GM18498 (cell line): ENCODE measurements at regions not wholly inside any gene's neighbourhood (a gene's known extent, or its start where the extent isn't known, plus 50 kb on each side); places are given as distances from the start of the nearest gene placed in this dataset.
"Not testable (repeated sequence)": the region's sequence is repeated elsewhere in the genome, so short reads cannot be mapped to it uniquely, and the experiment has no call there.

Experiments used
- ATAC-seq: cut with Tn5 transposase; IDR thresholded peaks from one replicate; pipeline ENCODE4 v1.9.1; 2021; ENCODE audit warnings: mild to moderate bottlenecking, moderate library complexity; ENCODE audit not compliant: unreplicated experiment

DNA sequence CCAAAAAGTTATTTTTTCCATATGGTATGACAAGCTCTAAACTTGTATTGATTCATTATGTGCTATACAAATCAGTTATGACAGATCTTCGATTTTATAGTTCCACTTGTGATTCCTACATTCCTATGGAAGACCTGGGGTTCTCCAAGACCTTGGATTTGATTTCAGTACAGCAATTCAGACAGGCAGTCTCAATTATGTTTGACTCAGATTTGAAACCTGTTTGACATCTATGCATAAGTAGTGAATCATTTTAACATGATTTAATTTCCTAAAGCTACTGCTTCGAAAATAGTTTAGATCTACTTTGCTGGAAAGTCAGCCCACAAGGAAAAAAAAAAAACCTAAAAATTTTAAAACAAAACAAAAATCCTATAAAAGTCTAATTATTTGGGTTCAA lies 820.4 kb downstream of the LUZP2 start:
- ATAC-seq: no peak

DNA sequence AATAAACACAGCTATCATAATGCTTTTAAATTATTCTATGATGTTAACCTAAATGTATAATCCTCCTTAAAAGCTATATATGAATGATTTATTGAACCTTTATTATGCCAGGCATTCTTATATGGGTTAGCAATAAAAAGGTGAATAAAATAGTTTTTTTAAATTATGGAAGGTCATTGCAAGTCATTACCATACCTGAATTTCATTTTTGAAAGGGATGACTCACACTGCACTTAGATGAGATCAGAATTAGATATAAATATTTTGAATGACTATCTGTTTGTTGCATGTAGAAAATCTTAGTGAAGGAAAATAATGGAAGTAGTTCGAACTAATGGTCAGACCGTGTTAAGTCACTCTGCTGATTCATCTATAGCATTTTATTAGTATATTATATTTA lies 822.3 kb downstream of the LUZP2 start:
- ATAC-seq: no peak

DNA sequence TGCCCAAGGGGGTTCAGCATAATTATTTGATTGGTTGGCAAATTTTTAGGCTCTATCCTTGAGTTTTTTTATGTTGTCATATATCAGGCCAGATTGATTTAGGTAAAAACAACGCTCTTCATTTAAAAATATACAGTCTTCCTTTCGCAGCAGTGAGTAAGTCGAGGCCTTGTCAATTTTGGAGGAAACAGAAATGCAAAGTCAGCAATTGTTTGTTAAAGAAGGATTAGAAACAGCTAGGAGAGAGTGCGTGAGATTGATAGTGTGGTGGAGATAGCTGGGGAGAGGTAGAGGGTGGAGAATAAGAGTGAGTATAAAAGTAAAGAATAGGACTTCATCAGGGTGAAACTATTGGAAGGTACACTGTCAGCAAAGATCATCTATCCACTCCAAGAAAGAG lies 830.8 kb downstream of the LUZP2 start:
- no peak for ATAC-seq

DNA sequence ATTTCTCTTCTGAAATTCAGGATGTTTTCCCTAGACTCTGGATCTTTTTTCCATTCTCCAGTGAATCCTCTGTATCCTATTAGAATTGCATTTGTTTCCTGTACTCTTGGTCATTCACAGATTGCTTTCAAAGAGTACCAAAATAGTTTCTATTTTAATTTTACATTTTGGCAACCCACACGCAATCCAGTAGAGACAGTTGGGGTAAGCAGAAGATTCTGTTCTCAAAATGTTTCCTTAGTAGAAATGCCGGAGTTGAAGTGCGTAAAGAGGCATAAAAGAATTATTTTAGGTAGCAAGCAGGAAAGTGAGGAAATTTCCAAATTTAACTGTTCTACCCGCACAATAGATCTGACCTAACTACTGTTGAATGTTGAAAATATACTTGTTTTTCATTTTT lies 842.4 kb downstream of the LUZP2 start:
- no peak for ATAC-seq

DNA sequence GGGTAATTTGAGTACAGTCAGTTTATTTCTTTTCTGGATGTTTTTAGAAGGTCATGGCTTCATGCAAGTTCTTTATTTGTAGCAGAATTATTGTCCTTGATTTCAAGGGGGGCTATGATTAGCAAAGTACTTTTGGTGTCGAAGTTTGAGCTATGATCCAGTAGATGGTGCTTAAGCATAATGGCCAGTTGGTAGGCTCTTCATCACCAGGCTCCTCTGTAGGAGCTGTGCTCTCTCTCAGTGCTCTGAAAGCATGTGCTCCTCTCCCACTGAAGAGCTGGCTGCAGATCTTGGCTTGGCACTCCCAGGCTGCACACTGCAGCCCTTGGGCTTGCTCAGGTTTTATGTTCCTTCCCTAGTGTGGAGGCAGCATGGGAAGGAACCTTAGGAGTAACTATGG lies 852.7 kb downstream of the LUZP2 start:
- ATAC-seq: no peak

DNA sequence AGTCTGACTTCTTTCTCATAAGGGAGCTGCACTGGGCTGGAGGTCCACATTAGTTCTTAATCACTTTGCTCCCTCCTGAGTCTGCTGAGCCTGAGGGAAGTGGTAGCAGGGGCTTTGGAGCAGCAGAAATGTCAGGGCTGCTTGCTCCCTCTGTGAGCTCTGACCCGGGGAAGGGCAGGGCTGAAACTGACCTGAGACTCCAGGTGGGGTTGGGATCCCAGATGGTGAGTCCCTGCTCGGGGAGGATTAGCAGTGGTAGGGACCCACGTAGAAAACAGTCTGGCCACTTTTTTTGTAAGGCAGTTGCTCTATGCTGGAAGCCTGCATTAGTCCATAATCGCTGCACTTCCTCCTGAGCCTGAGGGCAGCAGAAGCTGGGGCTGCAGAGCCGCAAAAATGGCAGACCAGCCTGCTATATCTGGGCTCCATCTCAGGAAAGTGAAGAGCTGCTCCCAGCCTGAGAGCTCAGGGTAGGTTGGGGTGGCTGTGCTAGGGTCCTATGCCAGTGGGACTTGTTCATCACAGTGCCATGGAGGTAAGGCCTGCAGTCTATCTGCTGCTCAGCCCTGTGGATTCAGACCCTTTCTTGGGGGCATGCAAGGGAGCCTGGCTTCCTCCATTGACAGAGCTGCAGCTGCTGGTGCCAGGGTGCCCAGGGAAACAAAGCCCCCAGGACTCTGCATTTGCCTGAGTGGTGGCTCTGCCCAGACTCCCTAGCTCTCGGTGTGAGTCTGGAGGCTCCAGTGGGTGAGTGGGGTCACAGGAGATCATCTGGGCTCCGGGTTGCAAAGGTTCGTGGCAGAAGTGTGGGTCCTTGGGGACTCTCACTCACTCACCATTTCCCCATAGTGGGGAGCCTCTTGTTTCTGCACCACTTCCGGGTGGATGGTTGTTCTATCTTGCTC lies 854.3 kb downstream of the LUZP2 start:
- no peak for ATAC-seq

DNA sequence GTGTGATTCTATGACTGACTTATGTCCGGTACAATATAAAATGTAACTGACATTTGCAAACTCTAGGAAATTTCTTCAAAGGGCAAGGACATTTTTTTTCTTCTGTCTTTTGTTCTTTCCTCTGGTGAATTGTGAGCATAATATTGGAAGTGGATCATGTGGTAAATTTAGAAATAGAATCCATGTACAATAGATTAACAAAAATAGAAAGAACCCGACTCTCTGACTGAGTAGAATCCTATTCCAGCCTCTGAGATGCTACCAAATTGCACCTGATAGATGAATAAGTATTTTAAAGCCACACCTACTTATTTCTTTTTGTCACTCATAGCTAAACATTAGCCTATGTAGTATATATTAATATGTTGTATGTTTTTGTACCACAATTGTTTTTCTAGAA lies 860.3 kb downstream of the LUZP2 start:
- no peak for ATAC-seq

DNA sequence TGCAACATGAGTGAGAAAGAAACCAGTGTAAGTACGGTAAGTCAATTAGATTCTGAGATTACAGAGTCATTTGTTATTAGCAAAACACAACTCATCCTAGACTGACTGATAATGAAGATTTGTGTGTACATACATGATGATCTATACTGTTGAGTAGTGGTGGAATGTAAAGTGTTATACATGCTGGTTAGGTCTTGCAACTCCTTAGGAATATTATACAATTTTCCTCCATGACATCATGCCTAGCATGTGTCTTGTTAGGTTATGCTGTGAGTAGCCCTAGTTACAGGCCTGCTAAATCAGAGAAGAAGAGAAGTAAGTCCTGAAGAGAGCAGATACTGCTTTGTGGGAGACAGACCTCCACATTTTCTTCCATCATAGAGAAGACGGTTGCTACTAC lies 880.6 kb downstream of the LUZP2 start:
- ATAC-seq: no peak

DNA sequence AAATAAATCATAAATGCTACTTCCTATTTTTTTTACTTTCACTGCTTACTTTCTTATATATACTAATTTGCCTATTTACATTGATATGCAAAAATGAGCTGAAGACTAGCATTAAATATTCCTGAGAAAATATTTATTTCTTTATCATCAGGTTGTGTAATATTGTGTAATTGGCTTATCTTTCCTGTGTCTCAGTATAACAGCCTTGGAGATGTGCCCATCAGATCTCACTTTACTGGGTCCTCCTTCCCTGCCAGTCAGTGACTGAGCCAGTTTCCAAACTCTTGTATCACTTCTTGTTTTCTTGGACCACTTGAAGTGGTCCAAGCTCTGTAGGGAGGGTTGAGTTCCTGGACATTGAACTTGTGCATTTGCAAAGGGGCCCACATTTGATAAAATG lies 900.0 kb downstream of the LUZP2 start:
- no peak for ATAC-seq

DNA sequence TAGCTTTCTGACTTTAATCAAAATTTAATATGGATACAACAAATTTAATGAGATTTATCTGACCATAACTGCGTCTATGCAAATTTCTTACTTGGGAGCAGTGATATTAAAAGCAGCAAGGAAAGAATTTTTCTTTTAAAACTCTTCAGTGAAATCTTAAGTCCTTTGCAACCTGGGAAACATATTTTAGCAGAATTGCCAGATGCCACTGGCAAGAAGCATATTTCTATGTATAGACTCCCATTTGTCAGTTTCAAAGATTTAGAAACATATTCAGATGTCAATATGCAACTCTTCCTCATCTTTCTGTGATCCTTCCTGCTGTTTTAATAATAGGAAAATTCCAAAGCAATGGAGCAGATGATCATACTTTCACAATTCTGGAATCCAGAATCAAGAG lies 911.3 kb downstream of the LUZP2 start:
- no peak for ATAC-seq

DNA sequence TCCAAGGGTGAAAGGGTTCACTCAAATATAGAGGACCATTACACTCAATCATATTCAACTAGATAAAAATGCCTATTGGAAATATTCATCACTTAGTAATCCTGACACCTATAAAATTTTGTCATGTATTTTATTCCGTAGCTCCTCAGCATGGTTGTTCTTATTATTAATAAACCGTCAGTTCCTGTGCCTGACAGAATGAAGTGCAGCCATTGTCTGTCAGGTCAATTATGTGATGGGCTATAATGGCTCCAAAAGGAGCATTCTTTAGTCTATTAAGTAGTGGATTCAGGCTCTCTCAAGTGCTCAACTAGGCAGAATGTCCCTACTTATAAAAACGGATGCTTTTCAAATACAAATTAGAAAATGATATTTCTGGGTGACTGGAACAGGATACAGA lies 916.1 kb upstream of the ANO3 start:
- ATAC-seq: no peak

DNA sequence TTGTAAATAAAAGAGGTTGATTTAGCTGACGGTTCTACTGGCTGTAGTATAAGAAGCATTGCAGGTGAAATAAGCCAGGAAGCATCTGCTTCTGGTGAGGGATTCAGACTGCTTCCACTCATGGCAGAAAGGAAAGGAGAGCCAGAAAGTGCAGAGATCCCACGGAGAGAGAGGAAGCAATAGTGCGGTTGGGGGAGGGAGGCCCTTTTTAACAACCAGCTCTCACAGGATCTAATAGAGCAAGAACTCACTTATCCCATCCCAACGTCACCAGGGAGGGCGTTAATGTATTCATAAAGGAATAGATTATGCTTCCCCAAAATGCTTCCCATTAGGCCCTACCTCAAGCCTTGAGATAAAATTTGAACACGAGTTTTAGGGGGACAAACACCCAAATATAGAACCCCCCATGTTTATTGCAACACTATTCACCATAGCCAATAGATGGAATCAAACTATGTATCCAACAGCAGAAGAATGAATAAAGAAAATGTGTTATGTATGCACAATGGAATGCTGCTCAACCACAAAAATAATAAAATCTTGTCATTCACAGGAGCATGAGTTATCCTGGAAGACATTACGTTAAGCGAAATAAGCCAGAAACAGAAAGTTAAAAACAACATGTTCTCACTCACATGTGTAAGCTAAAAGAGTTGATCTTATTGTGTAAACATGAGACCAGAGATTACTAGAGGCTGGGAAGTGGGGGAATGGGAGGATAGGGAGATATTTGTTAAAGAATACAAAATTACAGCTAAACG lies 908.3 kb upstream of the ANO3 start:
- ATAC-seq: no peak

DNA sequence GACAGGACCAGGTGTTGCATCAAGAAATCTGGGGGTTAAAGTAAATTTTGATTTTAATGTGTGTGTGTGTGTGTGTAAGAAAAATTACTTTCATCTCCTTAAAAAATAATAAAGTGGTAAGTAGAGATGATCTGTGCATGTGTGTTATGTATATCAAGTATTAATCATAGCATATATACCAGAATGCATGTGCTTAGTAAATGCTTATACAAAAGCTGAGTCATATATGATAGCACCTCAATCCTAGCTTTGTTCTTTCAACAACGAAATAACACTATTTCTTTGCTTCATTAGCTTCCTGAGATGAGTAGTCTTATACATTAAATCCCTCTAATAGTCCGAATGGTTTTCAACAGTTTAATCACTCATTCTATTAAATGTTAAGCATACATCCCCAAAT lies 899.6 kb upstream of the ANO3 start:
- no peak for ATAC-seq

DNA sequence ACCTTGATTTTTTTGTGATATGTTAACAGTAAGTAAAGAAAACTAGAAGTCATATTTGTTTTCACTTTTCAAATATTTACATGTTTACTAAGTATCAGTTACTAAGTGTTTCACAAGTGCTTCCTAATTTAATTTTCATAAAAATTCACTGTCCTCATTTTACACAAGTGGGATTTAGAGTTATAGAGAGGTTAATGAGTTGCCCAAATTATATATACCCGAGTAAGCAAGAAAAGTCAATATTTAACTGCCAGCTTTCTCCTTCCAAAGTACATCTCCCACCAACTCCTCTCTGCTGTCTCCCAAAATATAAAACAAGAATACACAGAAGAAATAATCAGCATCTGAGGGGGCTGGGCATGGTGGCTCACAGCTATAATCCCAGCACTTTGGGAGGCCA lies 896.7 kb upstream of the ANO3 start:
- ATAC-seq: no peak

DNA sequence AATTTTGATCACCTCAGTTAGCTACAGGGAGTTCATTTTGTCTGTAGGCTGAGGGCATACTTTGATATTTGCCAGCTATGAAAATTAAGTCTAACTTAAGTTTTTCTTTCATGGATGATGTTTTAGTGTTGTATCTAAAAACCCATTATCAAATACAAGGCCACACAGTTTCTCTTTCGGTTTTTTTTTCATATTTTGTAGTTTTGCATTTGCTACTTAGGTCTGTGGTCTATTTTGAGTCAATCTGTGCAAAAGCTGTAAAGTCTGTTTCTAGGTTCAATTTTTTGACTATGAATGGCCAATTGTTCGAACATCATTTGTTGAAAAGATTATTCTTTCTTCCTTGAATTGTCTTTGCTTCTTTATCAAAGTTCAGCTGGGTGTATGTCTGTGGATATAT lies 895.6 kb upstream of the ANO3 start:
- ATAC-seq: no peak

DNA sequence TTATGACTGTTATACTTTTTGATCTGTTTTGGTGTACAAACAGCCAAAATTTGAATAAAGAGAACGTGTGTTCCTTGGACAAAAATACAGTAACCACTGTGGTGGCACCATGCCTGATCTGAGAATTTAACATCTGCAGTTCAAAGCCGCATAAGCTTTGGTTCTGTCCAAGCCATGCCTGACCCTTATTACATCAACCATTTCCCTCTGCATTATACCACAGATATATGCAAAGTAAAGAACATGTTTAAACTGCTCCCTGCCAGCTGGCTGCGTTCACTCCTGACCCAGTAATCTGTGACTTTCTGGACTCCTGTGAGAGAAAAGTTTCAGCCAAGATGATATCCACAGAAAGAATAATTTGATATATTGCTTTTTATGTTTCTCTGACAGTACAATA lies 890.5 kb upstream of the ANO3 start:
- ATAC-seq: no peak

DNA sequence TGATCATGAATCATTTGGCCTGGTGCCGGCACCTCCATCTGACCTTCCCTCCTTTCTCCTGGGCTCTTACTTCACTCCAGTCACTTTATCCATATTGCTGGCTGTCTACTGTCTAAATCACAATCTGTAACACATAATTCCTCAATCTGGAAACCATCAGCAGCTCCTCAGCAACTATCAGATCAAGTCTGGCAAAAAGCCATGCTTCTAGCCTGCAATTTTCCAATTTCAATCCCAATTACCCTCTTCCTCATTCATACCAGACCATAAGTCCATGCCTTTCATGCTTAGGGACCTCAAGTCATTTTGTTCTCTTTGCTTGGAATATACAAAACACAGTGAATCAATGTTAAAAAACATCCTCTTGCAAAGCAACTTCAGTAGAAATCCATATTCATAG lies 882.8 kb upstream of the ANO3 start:
- no peak for ATAC-seq

DNA sequence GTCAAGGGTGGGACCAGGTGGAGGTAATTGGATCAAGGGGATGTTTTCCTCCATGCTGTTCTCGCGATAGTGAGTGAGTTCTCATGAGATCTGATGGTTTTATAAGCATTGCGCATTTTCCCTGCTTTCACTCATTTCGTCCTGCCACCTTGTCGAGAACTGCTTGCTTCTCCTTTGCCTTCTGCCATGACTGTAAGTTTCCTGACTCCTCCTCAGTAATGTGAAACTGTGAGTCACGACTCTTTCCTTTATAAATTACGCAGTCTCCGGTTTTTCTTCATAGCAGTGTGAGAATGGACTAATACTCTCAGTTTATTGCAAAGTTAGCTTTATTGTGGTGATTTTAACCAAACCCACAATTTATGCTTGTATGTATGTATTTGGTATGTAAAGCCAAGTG lies 878.5 kb upstream of the ANO3 start:
- ATAC-seq: no peak

DNA sequence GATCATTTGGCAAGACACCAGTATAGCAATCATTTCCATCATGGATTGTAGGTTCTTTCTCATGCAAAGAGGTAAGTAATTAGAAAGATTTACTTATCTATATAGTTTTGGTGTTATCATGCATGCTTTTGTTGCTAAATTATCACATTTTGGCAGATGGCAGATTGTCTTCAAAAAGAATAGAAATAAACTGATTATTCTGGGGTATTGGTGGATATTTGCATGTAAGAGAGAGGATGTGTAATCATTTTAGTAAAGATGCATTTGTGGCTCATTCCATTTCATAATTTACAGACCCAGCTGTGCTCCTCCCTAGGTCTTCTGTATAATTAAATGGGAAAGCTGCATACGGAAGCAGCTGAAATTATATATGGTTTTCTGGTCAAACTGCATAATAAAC lies 875.7 kb upstream of the ANO3 start:
- ATAC-seq: no peak

DNA sequence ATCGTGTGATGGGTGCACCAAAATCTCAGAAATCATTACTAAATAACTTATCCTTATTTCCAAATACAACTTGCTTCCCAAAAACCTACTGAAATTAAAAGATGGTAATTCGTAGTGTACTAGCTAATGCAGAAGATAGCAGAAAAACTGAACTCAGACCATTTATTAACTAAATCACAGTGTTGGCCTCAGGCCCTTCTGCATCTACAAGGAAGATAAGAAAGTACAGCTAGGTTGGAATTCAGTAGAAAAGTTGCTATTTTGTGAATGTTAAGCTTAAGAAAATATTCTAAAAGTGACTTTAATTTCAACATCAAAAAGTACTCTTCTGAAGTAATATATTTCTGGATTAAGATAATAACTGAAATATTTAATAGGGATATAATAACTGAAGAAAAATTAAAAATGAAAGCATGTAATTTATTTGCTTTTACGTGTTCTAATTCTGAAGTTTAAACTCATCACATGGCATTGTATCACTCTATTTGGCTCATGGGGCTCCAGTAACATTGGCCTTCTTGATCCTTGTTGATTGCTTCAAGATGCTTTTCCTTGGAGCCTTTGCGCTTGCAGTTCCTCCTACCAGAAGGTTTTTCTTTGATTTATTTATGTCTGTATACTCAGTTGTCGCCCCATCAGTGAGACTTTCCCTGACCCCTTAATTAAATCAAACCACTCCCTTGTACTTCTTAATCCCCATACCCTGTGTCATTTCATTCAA lies 847.9 kb upstream of the ANO3 start:
- no peak for ATAC-seq

DNA sequence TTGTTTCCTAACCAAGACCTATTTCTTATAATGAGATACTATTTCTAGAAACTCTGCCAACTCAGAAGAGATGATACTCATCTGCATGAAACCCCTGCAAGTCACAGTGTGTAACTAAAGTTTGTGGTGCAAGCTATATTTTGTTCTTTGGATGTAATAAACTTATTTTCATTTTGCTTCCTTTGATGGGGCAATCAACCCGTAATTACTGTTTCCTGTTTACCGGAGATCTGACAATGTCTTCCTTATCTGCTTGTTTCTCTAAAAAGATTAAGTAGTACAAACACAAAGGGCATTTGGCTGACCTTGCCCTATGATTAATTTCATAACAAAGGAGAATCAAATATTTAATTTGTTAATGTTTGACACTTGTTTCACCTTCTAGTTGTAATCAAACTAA lies 846.6 kb upstream of the ANO3 start:
- no peak for ATAC-seq

DNA sequence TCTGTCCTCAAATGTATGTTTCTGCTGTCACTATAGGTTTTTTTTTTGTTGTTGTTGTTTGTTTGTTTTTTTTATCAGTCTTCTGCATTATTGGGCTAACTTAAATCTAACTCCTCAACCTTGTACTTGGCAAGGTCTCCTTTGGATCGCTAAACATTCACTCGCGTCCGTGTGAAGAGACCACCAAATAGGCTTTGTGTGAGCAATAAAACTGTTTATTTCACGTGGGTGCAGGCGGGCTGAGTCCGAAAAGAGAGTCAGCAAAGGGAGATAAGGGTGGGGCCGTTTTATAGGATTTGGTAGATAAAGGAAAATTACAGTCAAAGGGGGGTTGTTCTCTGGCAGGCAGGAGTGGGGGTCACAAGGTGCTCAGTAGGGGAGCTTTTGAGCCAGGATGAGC lies 845.6 kb upstream of the ANO3 start:
- ATAC-seq: not testable (repeated sequence)
